ENCODE measurements at regions not wholly inside any gene's neighbourhood (a gene's known extent, or its start where the extent isn't known, plus 50 kb on each side); places are given as distances from the start of the nearest gene placed in this dataset.

- DNase-seq: no peak
Observed at GRCh38 chr7:22586101-22586785, 86.3 kb upstream of the STEAP1B start.

GRCh38 chr7:22584179-22584578 lies 84.2 kb upstream of the STEAP1B start:
- DNase-seq: no peak

- no peak for DNase-seq
Observed at GRCh38 chr7:22582863-22583622, 83.1 kb upstream of the STEAP1B start.

- DNase-seq: no peak
Observed at GRCh38 chr7:22581099-22581498, 81.1 kb upstream of the STEAP1B start.

- DNase-seq: no peak
Observed at GRCh38 chr7:22579961-22580360, 80.0 kb upstream of the STEAP1B start.

GRCh38 chr7:22578007-22578733 lies 78.2 kb upstream of the STEAP1B start:
- DNase-seq: no peak

- no peak for DNase-seq
Observed at GRCh38 chr7:22577470-22578001, 77.5 kb upstream of the STEAP1B start.

- no peak for DNase-seq
Observed at GRCh38 chr7:22576612-22577469, 76.9 kb upstream of the STEAP1B start.

GRCh38 chr7:22574754-22575520 lies 74.9 kb upstream of the STEAP1B start:
- no peak for DNase-seq

GRCh38 chr7:22572937-22573336 lies 72.9 kb upstream of the STEAP1B start:
- DNase-seq: no peak

- DNase-seq: no peak
Observed at GRCh38 chr7:22572292-22572691, 72.3 kb upstream of the STEAP1B start.

GRCh38 chr7:22571766-22572165 lies 71.8 kb upstream of the STEAP1B start:
- DNase-seq: no peak

GRCh38 chr7:22569586-22570321 lies 69.8 kb upstream of the STEAP1B start:
- no peak for DNase-seq

GRCh38 chr7:22566592-22566991 lies 66.6 kb upstream of the STEAP1B start:
- DNase-seq: no peak

GRCh38 chr7:22566176-22566575 lies 66.2 kb upstream of the STEAP1B start:
- DNase-seq: no peak

GRCh38 chr7:22565315-22565811 lies 65.4 kb upstream of the STEAP1B start:
- no peak for DNase-seq

- no peak for DNase-seq
Observed at GRCh38 chr7:22564511-22565045, 64.6 kb upstream of the STEAP1B start.

GRCh38 chr7:22563621-22564241 lies 63.7 kb upstream of the STEAP1B start:
- no peak for DNase-seq

GRCh38 chr7:22563032-22563501 lies 63.1 kb upstream of the STEAP1B start:
- DNase-seq: no peak

Measured in left kidney (tissue), 1 donor.